Right lung (tissue), 2 donors: ENCODE measurements at regions not wholly inside any gene's neighbourhood (a gene's known extent, or its start where the extent isn't known, plus 50 kb on each side); places are given as distances from the start of the nearest gene placed in this dataset.

Experiments
- DNase-seq, 2 donors: peaks; one replicate each; pipeline ENCODE4 v3.0.0-alpha.2; 2013

- DNase-seq: peak; percentile 2 to 7
Measured at GRCh38 chr7:46879783-46880182, 702.1 kb downstream of the TNS3 start.

GRCh38 chr7:46871516-46871915 lies 710.4 kb downstream of the TNS3 start:
- no peak for DNase-seq

GRCh38 chr7:46864716-46865115 lies 717.2 kb downstream of the TNS3 start:
- DNase-seq: no peak

- no peak for DNase-seq
Measured at GRCh38 chr7:46859963-46860475, 721.9 kb downstream of the TNS3 start.

- DNase-seq: no peak
Measured at GRCh38 chr7:46855851-46856250, 726.1 kb downstream of the TNS3 start.

- no peak for DNase-seq
Measured at GRCh38 chr7:46854958-46855473, 726.9 kb downstream of the TNS3 start.

GRCh38 chr7:46853451-46853850 lies 728.5 kb downstream of the TNS3 start:
- no peak for DNase-seq

- DNase-seq: no peak
Measured at GRCh38 chr7:46852795-46853194, 729.1 kb downstream of the TNS3 start.

GRCh38 chr7:46850563-46851330 lies 731.2 kb downstream of the TNS3 start:
- no peak for DNase-seq

GRCh38 chr7:46848944-46849343 lies 733.0 kb downstream of the TNS3 start:
- DNase-seq: no peak

GRCh38 chr7:46848311-46848710 lies 733.6 kb downstream of the TNS3 start:
- DNase-seq: no peak

GRCh38 chr7:46847126-46847525 lies 734.8 kb downstream of the TNS3 start:
- no peak for DNase-seq

- DNase-seq: no peak
Measured at GRCh38 chr7:46844486-46844885, 737.4 kb downstream of the TNS3 start.

- no peak for DNase-seq
Measured at GRCh38 chr7:46841248-46841647, 740.7 kb downstream of the TNS3 start.

- no peak for DNase-seq
Measured at GRCh38 chr7:46839651-46840050, 742.3 kb downstream of the TNS3 start.

GRCh38 chr7:46838463-46838862 lies 743.4 kb downstream of the TNS3 start:
- no peak for DNase-seq

- no peak for DNase-seq
Measured at GRCh38 chr7:46835556-46835955, 746.4 kb downstream of the TNS3 start.

GRCh38 chr7:46834921-46835320 lies 747.0 kb downstream of the TNS3 start:
- no peak for DNase-seq

- DNase-seq: no peak
Measured at GRCh38 chr7:46833197-46833596, 748.7 kb downstream of the TNS3 start.

GRCh38 chr7:46832136-46832535 lies 749.8 kb downstream of the TNS3 start:
- DNase-seq: no peak

- no peak for DNase-seq
Measured at GRCh38 chr7:46819819-46820218, 762.1 kb downstream of the TNS3 start.

- DNase-seq: no peak
Measured at GRCh38 chr7:46814516-46815250, 767.2 kb downstream of the TNS3 start.

- peak in 1 of 2 donors; percentile 38 for DNase-seq
Measured at GRCh38 chr7:46812101-46812675, 769.7 kb downstream of the TNS3 start.
